A673 (cell line): ENCODE measurements at regions not wholly inside any gene's neighbourhood (a gene's known extent, or its start where the extent isn't known, plus 50 kb on each side); places are given as distances from the start of the nearest gene placed in this dataset.

ENCODE experiments used
- BruUV-seq: library from RNA; stranded (reverse); fragments of 400-500 nt; replicated peaks from 2 replicates; lab custom pipeline; 2021; lab: Mats Ljungman, UMichigan
- CTCF ChIA-PET: fragments of 300-600 bp; sonication (Branson Sonifier 250); formaldehyde crosslinking; loops from one replicate; lab custom pipeline; 2022; ENCODE audit warnings: antibody characterized with exemption; lab: Charles Lee
- POLR2A ChIA-PET: fragments of 300-600 bp; sonication (Branson Sonifier 250); formaldehyde crosslinking; loops from one replicate; lab custom pipeline; 2022; ENCODE audit warnings: antibody characterized with exemption; ENCODE audit not compliant: low non-redundant PET; lab: Charles Lee
- DNase-seq: peaks from one replicate; pipeline ENCODE4 v3.0.0-alpha.2; 2015; ENCODE audit warnings: low spot score
- H3K27ac ChIP-seq: fragments of 200-600 bp; sonication (generic); 2 replicates; pipeline ENCODE4 v1.5.1; 2016; ENCODE audit warnings: mixed run types, low read depth, mild to moderate bottlenecking, mixed read lengths, antibody characterized with exemption, low read length; ENCODE audit not compliant: poor library complexity, severe bottlenecking
- H3K27me3 ChIP-seq: fragments of 200-600 bp; sonication (generic); replicated peaks from 2 replicates; pipeline ENCODE4 v1.6.1; 2017; ENCODE audit warnings: mixed run types, low read depth, mild to moderate bottlenecking, mixed read lengths, antibody characterized with exemption, low read length; ENCODE audit not compliant: insufficient read depth, poor library complexity
- H3K36me3 ChIP-seq: fragments of 200-600 bp; sonication (generic); 2 replicates; pipeline ENCODE4 v1.6.1; 2016; ENCODE audit warnings: mixed run types, mild to moderate bottlenecking, mixed read lengths, antibody characterized with exemption, low read length; ENCODE audit not compliant: insufficient read depth, poor library complexity, severe bottlenecking
- H3K4me1 ChIP-seq: fragments of 200-600 bp; sonication (generic); 2 replicates; pipeline ENCODE4 v1.6.1; 2017; ENCODE audit warnings: mixed run types, mild to moderate bottlenecking, mixed read lengths, antibody characterized with exemption, low read length; ENCODE audit not compliant: insufficient read depth, poor library complexity, severe bottlenecking
- H3K4me3 ChIP-seq: fragments of 200-600 bp; sonication (generic); 2 replicates; pipeline ENCODE4 v1.5.1; 2016; ENCODE audit warnings: low read depth, mixed run types, mild to moderate bottlenecking, mixed read lengths, low read length; ENCODE audit not compliant: poor library complexity, severe bottlenecking
- H3K9me3 ChIP-seq: fragments of 200-600 bp; sonication (generic); 2 replicates; pipeline ENCODE4 v1.6.1; 2016; ENCODE audit warnings: mixed run types, low read depth, mild to moderate bottlenecking, mixed read lengths, antibody characterized with exemption, low read length; ENCODE audit not compliant: poor library complexity, severe bottlenecking
- CTCF ChIP-seq: fragments of 300-800, 200-600 bp; sonication (generic); conservative IDR thresholded peaks from 2 replicates; pipeline ENCODE4 v1.5.1; 2017; ENCODE audit warnings: low read depth, mild to moderate bottlenecking, antibody characterized with exemption, low read length, moderate library complexity, mixed read lengths
- EZH2 ChIP-seq: fragments of 200-600 bp; sonication (generic); IDR thresholded peaks from 2 replicates; pipeline ENCODE4 v1.6.1; 2017; ENCODE audit warnings: borderline replicate concordance, low read depth, mild to moderate bottlenecking, mixed read lengths, antibody characterized with exemption, low read length; ENCODE audit not compliant: poor library complexity, severe bottlenecking
- intact Hi-C: fragments of 100-400 bp; cut with micrococcal nuclease; formaldehyde crosslinking; loops from one replicate; pipeline ENCODE4 v1.10.0; 2022; ENCODE audit not compliant: unreplicated experiment

GRCh38 chr13:106117035-106117434 lies 418.4 kb downstream of the EFNB2 start:
- intact Hi-C loops = no loop called here
- Histone ChIP-seq H3K36me3 (no peaks in the 10 kb centered on the region), H3K4me1 (no peaks in the 10 kb centered on the region), H3K4me3 (no peak overlapping the region), H3K9me3 (no peaks in the 10 kb centered on the region), H3K27ac (no peak overlapping the region), H3K27me3 (no peaks in the 10 kb centered on the region)
- no peak for TF ChIP-seq EZH2
- no peak for TF ChIP-seq CTCF
- BruUV-seq = no TSS peak
- ChIA-PET POLR2A (no interaction called here), CTCF (no interaction called here)
- DNase-seq = no peak

- H3K9me3 ChIP-seq = no peaks in the 10 kb centered on the region
- no peaks in the 10 kb centered on the region for H3K4me1 ChIP-seq
- ChIA-PET POLR2A (no interaction called here), CTCF (no interaction called here)
- no peak overlapping the region for H3K27ac ChIP-seq
- no peaks in the 10 kb centered on the region for H3K36me3 ChIP-seq
- intact Hi-C loops = no loop called here
- H3K4me3 ChIP-seq = no peak overlapping the region
- H3K27me3 ChIP-seq = no peaks in the 10 kb centered on the region
- no peak for TF ChIP-seq CTCF
- no peak for TF ChIP-seq EZH2
- DNase-seq = no peak
- no TSS peak for BruUV-seq
Observed at GRCh38 chr13:106115081-106115480, 420.4 kb downstream of the EFNB2 start.

- Histone ChIP-seq H3K4me1 (no peaks in the 10 kb centered on the region), H3K27ac (no peak overlapping the region), H3K4me3 (no peak overlapping the region), H3K36me3 (no peaks in the 10 kb centered on the region), H3K9me3 (no peaks in the 10 kb centered on the region), H3K27me3 (no peaks in the 10 kb centered on the region)
- TF ChIP-seq CTCF = no peak
- no peak for TF ChIP-seq EZH2
- BruUV-seq = no TSS peak
- POLR2A ChIA-PET = no interaction called here
- DNase-seq = no peak
- intact Hi-C loops = no loop called here
- CTCF ChIA-PET = no interaction called here
Observed at GRCh38 chr13:106113796-106114195, 421.7 kb downstream of the EFNB2 start.
